GM12892 (cell line): ENCODE measurements at regions not wholly inside any gene's neighbourhood (a gene's known extent, or its start where the extent isn't known, plus 50 kb on each side); places are given as distances from the start of the nearest gene placed in this dataset.

ENCODE experiments used
- POLR2A ChIP-seq: IDR thresholded peaks from 2 replicates; pipeline ENCODE4 v1.6.1; 2011; ENCODE audit warnings: low read depth, low read length, control low read depth
- POLR2AphosphoS5 ChIP-seq: IDR thresholded peaks from 2 replicates; pipeline ENCODE4 v1.6.1; 2011; ENCODE audit warnings: low read depth, low read length, control low read depth
- TAF1 ChIP-seq: IDR thresholded peaks from 2 replicates; pipeline ENCODE4 v1.6.1; 2011; ENCODE audit warnings: low read depth, mild to moderate bottlenecking, control low read depth, low read length, borderline replicate concordance

DNA sequence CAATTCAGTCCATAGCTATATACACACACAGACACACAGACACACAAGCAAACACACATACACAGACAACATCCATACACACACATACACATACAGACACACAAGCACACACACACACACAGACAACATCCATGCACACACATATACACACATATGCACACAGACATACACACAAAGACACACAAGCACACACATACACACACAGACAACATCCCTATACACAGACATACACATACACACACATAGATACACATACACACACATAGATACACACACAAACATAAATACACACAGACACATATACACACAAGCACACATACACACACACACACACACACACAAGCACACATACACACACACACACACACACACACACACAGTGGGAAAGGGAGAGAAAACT is 254.8 kb downstream of the VRK1 start:
- TF ChIP-seq POLR2A = no peak
- no peak for TF ChIP-seq TAF1
- TF ChIP-seq POLR2AphosphoS5 = no peak
